ENCODE measurements at regions not wholly inside any gene's neighbourhood (a gene's known extent, or its start where the extent isn't known, plus 50 kb on each side); places are given as distances from the start of the nearest gene placed in this dataset.
A peak's percentile ranks its signal among the peaks of the same experiment; 100 is the strongest.

DNA sequence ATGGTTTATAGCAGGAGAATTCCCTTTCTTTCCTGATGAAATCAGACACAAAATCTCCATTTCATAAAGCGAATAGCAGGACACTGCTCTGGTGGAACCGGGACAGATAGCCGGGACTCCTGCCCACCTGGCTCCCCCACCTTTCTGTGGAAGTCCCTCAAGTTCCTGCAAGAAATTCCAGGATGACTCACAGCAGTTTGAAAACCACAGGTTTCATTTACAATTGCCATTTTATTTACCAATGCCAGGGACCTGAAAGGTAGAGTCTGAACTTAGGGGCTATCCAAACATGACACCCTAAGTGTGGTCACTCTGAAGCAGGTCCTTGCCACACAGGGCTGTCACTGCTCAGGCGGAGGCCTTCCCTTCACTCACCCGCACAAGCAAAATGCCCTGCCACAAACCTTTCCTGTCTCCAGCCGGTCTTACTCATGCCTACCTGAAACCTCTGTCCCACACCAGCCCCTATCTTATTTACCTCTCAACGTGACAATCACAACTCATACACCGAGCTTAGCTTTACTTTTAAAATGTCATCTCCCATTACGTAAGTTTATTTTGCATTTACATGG, 63.3 kb upstream of the TAF1L start:
- DNase-seq (ENCODE audit: low read depth) = peak; percentile 36

DNA sequence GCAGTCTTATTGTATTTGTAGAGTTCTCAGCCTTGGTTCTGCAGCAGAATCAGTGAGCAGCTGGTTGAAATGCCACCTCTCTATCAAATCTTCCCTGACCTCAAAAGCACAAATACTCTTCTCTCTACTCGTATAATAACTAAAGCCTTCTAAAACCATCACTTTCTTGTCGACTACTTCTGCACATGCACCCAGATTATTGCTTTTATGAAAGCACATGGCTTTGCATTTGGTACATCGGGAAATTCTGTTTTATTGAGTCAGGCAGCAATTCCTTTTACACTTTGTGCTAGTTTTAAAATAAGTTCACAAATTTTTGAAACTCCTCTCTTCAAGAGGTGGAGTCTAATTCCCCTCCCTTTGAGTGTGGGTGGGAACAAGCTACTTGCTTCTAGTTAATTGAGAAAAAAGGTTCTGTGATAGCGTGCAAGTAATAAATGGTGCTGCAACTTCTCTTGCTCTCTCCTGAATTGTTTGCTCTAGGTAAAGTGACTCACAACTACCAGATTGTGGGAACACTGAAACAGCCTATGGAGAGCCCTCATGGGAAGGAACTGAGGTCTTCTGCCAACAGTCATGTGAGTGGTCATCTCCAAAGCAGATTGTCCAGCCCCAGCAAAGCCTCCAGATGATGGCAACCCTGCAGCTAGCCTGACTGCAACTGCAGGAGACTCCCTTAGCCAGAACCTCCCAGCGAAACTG, 66.0 kb upstream of the TAF1L start:
- DNase-seq (ENCODE audit: low read depth) = peak; percentile 60

DNA sequence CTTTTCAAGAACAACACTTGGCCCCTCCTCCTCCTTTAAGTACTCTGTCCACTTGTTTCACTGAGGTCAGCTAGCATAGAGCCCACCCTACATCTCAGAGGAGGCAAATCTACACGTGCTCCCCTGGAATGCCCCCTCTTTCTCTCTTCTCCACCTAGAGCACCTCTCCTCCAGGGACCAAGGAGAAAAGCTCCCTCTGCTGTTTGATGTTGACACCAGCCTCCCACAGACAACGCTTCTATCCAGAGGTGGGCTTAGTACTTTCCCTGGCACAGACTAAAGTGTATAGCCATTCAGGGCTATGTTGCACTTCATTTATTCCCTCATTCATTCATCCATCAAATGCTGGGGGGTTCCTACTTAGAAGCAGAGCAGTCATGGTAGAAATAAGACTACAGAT, 68.2 kb upstream of the TAF1L start:
- DNase-seq (ENCODE audit: low read depth) = no peak

DNA sequence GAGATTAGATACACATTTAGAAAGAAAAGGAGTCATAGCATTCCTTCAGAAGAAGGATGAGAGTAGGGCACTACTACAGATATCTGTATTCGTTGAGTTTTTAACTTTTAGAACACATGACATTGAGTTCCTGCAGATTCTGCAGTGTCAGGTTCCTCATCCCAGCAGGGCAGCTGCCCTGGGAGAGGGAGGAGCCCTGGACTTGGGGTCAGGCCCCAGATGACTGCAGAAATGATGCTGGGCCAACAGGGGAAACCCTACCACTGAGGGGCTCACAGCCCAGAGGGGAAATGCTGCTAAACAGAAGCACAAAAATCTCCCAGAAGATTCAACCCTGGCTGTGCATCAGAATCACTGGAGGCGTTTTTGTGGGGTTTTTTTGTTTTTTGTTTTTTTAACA, 68.9 kb upstream of the TAF1L start:
- DNase-seq (ENCODE audit: low read depth) = no peak

DNA sequence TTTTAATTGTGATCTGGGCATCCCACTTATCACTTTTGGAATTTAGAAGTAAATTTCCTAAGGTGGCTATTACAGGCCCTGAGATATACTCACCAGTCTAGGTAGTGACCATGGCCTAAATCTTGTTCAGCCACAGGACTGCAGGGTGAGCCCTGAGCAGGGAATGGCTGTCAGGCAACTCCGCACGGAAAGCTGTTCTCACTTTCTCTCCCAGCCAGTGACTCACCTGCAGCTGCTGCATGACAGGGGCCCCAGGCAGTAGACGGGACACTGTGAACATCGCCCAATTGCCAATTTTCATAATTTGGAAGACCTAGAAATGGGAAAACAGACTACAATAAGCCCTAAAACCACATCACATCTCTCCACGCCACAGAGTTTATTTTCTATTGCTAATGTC, 69.6 kb upstream of the TAF1L start:
- DNase-seq (ENCODE audit: low read depth) = peak; percentile 81

DNA sequence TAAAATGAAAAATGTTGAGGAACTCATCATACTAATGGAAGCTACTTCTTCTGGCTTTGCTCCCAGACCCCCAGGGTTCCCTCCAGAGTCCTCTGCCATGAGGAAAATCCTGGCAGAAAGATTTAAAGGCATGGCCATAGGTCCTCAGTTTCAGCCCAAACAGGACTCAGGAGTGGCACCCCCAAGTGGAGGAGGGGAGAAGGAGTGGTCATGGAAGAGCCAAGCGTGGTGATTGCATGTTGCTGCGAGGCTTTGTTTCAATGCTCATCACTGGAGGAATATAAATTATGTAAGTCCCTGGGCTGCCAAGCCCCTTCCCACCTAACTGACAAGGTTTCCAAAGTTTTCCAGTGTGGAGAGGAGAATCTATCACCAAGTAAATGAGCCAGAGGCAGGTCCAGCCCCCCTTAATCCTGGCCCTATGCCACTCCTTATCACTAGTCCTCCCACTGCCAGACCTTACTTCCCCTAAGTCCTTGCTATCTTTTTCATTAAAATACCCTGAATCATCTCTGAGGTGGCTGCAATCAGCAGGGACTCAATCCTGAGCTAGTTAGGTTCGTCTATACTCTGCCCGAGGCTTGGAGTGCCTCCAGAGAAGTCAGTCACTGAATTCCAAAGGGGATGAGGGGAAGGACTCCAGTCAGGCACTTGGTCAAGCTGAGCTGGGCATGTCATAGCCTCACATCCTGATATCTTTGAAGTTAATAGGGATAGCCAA, 70.7 kb upstream of the TAF1L start:
- DNase-seq (ENCODE audit: low read depth) = peak; percentile 81

DNA sequence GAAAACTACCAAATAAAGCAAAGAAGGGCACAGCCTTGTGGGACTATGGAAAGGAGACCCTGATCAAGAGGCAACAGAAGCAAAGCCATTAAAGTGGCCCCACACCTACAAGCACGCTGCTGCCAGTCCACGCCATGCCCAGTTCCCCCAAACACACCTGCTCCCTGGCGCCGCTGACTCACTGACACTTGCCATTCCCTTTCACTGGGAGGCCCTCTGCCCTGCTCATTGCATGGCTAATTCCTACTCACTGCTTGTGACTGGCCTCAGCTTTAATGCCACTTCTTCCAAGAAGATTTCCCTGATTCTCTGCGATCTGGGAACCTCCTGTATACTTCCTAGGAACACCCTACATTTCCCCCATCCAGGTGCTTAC, 71.2 kb upstream of the TAF1L start:
- peak; percentile 45 for DNase-seq (ENCODE audit: low read depth)

DNA sequence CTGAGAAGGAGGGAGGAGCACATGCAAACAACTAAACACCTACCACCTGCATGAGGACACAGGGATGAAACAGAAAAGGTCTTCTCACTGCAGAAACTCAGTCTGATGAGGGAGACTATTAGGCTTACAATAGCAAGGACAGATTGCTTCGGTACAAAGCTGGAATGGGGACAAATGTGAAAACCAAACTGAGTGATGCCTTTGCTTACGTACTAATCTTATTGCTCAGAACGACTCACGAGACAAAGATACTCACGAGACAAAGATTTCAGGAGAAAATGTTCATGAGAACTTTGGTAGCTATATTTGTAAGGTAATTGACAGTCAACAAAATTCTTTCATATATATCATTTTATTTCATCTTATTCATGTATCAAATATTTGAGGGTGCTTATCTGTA, 71.9 kb upstream of the TAF1L start:
- no peak for DNase-seq (ENCODE audit: low read depth)

DNA sequence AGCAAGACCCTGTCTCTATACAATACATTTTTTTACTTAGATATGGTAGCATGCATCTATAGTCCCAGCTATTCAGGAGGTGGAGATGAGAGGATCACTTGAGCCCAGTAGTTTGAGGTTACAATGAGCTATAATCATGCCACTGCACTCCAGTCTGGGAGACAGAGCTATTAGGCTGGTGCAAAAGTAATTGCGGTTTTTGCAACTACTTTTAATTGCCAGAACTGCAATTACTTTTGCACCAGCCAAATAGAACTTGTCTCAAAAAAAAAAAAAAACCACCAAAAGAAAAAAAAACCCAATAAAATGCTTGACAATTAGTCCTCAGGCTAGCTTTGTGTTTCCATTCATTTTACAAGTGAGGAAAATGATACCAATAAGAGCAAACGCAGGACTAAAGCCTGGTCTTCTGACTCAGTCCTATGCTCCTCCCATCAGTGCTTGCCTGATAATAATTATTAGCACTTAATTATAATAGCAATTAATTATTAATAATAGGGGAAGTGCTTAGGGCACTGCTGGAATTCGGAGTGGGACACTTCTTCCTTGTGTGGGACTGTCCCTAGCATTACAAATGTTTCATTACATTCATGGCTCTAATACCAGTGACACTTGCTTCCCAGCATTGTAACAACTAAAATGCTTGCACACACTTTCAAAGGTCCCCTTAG, 73.1 kb upstream of the TAF1L start:
- no peak for DNase-seq (ENCODE audit: low read depth)

DNA sequence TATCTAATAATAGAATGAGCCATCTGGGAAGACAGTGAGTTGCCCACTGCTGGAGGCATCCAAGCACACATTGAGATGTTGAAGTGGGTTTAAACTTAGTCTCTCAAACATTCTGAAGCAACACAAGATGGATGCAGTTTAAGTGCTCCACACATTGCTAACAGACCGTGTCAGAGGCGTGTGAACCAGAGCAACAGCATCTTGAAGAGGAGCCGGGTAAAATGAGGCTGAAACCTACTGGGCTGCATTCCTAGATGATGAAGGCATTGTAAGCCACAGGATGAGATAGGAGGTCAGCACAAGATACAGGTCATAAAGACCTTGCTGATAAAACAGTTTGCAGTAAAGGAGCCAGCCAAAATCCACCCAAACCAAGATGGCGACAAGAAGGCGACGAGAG, 73.5 kb upstream of the TMEM215 start:
- DNase-seq (ENCODE audit: low read depth) = no peak

DNA sequence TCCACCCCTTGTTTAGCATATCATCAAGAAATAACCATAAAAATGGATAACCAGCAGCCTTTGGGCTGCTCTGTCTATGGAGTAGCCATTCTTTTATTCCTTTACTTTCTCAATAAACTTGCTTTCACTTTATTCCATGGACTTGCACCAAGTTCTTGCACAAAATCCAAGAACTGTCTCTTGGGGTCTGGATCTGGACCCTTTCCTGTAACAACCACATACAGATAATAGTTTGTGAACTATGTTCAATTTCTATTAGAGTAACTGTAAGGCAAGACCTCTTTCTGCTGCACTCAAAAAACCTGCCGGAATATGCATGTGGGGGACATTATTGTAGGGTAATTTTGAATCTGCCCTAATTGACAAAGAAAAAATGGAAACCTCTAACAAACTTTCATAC, 66.9 kb upstream of the TMEM215 start:
- no peak for DNase-seq (ENCODE audit: low read depth)

DNA sequence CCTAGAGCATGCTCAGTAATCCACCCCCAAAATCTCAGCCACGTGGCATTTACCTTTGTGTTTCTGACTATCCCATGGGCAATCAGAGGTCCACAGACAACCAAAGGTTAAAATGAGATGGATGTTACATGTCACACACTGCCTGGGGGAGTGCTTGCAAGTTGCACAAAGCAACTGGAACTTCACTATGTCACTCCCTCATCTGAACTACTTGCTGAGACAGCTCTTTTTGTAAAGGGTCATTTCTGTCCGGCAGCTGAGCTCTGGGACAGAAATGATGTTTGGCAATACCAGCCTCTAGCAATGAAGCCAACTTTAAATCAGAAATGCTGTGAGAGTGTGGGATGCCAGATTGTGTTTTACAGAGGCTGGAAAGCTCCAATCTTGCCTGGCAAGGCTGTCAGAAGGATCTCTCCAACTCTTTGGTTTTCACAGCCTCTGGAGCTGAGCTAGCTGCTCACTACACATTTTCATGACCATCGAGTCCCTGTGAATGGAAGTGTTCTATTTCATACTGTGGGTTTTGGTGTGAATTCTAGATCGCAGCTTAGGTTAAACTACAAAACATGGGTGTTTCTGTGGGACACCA, 66.3 kb upstream of the TMEM215 start:
- DNase-seq (ENCODE audit: low read depth) = no peak

DNA sequence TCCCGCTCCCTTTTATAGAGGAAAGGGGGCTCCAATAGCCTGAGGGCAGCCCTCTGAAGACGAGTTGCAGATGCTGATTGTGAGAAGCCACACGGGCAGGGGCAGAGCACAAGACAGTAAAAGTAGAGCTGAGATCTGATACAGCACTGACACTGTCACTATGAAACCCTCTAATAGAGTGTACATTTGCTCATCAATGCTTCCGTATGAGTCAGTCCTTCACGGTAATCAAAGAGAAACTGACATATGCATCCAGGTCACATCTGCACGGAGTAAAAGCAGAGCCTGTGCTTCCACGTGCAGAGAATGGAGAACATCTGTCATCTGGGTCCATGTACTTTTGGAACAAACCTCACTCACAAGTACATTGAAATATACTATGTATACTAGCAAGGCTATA, 60.6 kb upstream of the TMEM215 start:
- DNase-seq (ENCODE audit: low read depth) = no peak

DNA sequence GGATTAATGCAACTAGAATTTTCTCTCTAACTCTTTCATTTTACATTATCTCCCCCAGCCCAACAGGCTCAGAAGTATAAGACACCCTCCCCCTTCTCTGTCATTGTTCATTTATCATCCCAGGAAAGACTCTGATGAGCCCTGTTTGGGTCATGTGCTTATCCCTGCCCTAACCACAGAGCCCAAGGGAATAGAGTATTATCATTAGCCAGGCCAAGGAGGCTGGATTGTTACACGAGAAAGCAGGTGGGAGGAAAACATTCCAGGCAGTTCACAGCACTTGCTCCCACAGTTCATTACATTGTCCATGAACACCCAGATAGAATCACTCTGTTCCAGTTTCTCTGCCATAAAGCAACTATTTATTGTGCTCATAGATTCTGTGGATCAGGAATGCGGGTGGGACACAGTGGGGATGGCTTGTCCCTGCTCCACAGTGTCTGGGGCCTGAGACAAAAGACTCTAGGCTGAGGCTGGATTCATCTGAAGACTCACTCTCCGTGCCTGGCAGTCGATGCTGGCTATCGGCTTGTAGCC, 59.5 kb upstream of the TMEM215 start:
- DNase-seq (ENCODE audit: low read depth) = no peak

DNA sequence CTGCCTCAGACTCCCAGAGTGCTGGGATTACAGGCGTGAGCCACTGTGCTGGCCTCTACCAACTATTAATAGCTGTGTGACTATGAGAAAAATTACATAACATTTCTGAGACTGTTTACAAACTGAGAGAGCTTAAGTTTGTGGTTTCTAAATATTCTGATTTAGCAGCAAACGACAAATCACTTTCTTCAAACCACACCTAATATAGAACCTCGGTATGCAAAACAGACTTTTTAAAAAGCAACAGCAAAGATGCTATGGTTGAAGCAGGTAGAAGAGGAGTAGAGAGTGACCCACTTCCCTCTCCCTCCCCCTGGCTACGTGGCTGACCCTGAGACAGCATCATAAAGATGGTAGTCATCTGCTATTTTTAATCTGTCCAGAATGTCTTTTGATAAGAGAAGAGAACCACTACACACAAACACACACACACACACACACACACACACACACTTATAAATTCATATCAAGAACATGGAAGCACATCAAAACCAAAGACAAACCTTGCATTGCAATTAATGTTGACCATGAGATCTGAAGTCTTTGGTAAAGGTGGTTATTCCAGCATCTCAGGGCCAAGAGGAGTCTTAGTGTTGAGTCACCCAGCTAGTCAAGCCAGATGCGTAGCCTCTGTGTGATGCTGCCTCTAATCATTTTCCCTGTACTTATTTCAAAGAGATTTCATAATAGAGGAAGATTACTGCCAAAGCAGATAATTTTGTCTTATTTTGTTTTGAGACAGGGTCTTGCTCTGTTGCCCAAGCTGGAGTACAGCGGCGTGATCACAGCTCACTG, 58.1 kb upstream of the TMEM215 start:
- DNase-seq (ENCODE audit: low read depth) = no peak

DNA sequence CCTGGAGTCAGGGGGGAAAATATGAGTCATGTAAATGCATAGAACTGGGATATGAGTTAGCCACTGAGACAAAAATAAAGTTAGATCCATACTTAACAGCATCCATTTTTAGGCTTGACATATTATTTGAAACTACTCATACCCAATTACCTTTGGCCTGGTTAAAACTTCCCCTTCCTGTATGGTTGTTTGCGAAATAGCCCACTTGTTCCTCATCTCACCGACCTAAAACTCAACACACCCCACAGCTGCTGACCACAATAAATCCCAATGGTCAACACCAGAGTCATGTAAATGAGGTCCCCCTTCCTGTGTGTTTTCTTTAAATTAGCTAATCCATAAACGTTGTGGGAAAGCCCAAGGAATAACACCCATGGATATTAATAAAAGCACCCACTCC, 55.2 kb upstream of the TMEM215 start:
- no peak for DNase-seq (ENCODE audit: low read depth)

All from M059J (cell line).